ENCODE measurements at regions not wholly inside any gene's neighbourhood (a gene's known extent, or its start where the extent isn't known, plus 50 kb on each side); places are given as distances from the start of the nearest gene placed in this dataset.

DNA sequence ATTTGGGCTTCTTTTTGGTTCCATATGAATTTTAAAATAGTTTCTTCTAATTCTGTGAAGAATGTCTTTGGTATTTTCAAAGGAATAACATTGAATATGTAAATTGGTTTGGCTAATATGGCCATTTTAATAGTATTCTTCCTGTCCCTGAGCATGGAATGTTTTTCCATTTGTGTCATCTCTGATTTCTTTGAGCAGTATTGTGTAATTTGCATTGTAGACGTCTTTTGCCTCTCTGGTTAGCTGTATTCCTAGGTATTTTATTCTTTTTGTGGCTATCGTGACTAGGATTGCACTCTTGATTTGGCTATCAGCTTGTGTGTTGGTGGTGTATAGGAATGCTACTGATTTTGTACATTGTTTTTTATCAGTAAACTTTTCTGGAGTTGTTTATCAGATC, 601.9 kb downstream of the SNAPC1 start:
- TF ChIP-seq, protein P1, sequence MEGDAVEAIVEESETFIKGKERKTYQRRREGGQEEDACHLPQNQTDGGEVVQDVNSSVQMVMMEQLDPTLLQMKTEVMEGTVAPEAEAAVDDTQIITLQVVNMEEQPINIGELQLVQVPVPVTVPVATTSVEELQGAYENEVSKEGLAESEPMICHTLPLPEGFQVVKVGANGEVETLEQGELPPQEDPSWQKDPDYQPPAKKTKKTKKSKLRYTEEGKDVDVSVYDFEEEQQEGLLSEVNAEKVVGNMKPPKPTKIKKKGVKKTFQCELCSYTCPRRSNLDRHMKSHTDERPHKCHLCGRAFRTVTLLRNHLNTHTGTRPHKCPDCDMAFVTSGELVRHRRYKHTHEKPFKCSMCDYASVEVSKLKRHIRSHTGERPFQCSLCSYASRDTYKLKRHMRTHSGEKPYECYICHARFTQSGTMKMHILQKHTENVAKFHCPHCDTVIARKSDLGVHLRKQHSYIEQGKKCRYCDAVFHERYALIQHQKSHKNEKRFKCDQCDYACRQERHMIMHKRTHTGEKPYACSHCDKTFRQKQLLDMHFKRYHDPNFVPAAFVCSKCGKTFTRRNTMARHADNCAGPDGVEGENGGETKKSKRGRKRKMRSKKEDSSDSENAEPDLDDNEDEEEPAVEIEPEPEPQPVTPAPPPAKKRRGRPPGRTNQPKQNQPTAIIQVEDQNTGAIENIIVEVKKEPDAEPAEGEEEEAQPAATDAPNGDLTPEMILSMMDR (IDR thresholded peaks at IDR 0.05) = no peak

DNA sequence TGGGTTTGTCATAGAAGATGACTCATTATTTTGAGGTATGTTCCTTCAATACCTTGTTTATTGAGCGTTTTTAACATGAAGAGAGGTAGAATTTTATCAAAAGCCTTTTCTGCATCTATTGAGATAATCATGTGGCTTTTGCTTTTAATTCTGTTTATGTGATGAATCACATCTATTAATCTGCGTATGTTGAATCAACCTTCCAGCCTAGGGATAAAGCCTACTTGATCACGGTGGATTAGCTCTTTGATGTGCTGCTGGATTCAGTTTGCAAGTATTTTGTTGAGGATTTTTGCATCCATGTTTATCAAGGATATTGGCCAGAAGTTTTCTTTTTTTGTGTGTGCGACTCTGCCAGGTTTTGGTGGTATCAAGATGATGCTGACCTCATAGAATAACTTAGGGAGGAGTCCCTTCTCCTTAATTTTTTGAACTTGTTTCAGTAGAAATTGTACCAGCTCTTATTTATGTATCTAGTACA, 602.6 kb downstream of the SNAPC1 start:
- H3K4me3 ChIP-seq = no peak overlapping the region
- H3K27ac ChIP-seq = no peak overlapping the region
- H3K9ac ChIP-seq (ENCODE audit: low read depth in 2 of 2, low read length in 2 of 2) = no peak overlapping the region
- no peak for DNase-seq
- no peaks in the 10 kb centered on the region for H3K36me3 ChIP-seq
- TF ChIP-seq, protein P1 (IDR thresholded peaks at IDR 0.05) = no peak
- H3K4me1 ChIP-seq = no peaks in the 10 kb centered on the region
- H3K9me3 ChIP-seq = no peaks in the 10 kb centered on the region
- no peaks in the 10 kb centered on the region for H3K27me3 ChIP-seq
- intact Hi-C loops (cut with DNase I) = no loop called here

More for the DNA sequence above, 601.9 kb downstream of the SNAPC1 start:
- Histone ChIP-seq H3K36me3 (no peaks in the 10 kb centered on the region), H3K27ac (no peak overlapping the region), H3K9me3 (no peaks in the 10 kb centered on the region), H3K9ac (ENCODE audit: low read depth in 2 of 2, low read length in 2 of 2) (no peak overlapping the region), H3K4me3 (no peak overlapping the region), H3K4me1 (no peaks in the 10 kb centered on the region), H3K27me3 (no peaks in the 10 kb centered on the region)
- no peak for DNase-seq
- intact Hi-C loops (cut with DNase I) = no loop called here

DNA sequence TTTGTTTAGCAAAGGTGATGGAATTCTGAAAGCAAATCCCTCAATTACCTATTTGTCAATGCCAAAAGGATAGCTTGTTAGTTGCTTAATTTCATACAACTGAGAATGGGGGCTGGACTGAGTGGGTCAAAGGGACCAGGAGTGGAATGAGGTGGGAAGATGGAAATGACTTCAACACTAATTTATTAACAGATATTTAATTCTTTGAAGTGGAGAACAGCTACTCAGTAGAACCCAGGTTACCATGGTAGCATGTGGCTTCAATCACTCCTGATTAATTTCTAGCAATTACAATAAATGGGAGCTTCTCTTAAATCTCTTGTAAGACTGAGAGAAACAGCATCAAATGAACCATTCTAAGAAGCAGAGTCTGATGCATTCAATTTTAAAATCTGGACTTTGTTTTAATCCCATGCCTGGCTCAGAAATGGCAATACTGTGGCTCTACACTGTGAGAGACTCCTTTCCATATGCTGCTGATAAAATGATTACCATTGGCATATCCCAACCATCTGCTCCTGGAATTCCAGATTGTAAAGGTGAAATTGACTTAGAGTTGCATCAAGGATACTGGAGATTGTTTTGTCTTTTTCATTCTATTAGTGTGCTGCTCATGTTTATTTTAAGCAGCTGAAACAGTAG, 607.8 kb downstream of the SNAPC1 start:
- TF ChIP-seq, protein P1 (IDR thresholded peaks at IDR 0.05) = no peak
- Histone ChIP-seq H3K27ac (no peak overlapping the region), H3K9ac (ENCODE audit: low read depth in 2 of 2, low read length in 2 of 2) (no peak overlapping the region), H3K4me3 (no peak overlapping the region), H3K36me3 (no peaks in the 10 kb centered on the region), H3K9me3 (no peaks in the 10 kb centered on the region), H3K4me1 (no peaks in the 10 kb centered on the region), H3K27me3 (no peaks in the 10 kb centered on the region)
- intact Hi-C loops (cut with DNase I) = no loop called here
- no peak for DNase-seq

DNA sequence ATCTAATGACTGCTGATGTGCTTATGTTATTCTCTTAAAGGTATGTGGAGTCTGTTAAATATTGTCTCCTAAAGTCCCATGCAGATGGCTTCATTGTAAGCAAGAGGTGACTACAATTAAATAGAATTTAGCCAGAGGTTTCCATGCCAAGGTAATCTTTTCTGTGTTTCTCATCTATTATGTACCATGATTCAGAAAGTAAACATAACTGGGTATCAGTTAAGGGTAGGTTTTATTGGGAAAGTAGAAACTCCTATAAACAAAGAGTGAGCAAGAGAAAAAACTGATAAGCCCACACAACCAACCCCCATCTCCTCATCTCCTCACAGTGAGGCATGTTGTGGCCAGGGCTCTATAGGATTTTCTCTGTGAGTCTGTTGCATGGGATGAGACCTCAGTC, 611.7 kb downstream of the SNAPC1 start:
- TF ChIP-seq, protein P1 (IDR thresholded peaks at IDR 0.05) = no peak
- H3K4me3 ChIP-seq = no peak overlapping the region
- no peak for DNase-seq
- intact Hi-C loops (cut with DNase I) = no loop called here
- no peaks in the 10 kb centered on the region for H3K36me3 ChIP-seq
- H3K27me3 ChIP-seq = no peaks in the 10 kb centered on the region
- no peak overlapping the region for H3K27ac ChIP-seq
- no peaks in the 10 kb centered on the region for H3K9me3 ChIP-seq
- no peaks in the 10 kb centered on the region for H3K4me1 ChIP-seq
- H3K9ac ChIP-seq (ENCODE audit: low read depth in 2 of 2, low read length in 2 of 2) = no peak overlapping the region

DNA sequence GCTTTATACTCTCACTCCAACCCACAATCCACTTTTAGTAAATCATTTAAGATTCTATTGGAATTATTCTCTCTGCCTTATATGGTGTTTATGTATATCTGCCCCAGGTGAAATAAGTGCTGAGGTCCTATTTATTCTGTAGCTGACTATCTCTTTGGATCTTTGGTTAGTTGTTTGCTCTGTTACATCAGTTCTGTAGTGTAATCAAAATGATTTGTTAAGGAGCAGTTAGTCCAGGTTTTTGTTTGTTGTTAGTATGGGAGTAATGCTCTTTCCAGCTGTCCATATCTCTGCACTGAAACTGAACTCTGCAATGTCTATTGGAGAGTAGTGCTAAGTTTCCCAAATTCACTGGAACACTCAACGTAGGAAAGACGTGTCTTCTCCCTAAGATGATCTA, 615.8 kb downstream of the SNAPC1 start:
- Histone ChIP-seq H3K36me3 (no peaks in the 10 kb centered on the region), H3K4me1 (no peaks in the 10 kb centered on the region), H3K9ac (ENCODE audit: low read depth in 2 of 2, low read length in 2 of 2) (no peak overlapping the region), H3K4me3 (no peak overlapping the region), H3K9me3 (no peaks in the 10 kb centered on the region), H3K27me3 (no peaks in the 10 kb centered on the region), H3K27ac (no peak overlapping the region)
- intact Hi-C loops (cut with DNase I) = no loop called here
- TF ChIP-seq, protein P1 (IDR thresholded peaks at IDR 0.05) = no peak
- no peak for DNase-seq
